GM20431 (cell line): ENCODE measurements at regions not wholly inside any gene's neighbourhood (a gene's known extent, or its start where the extent isn't known, plus 50 kb on each side); places are given as distances from the start of the nearest gene placed in this dataset.
"Not testable (repeated sequence)": the region's sequence is repeated elsewhere in the genome, so short reads cannot be mapped to it uniquely, and the experiment has no call there.

Experiments
- in situ Hi-C: fragments of 300-500 bp; cut with MseI, MboI; formaldehyde crosslinking; loops from one replicate; pipeline ENCODE4 v1.15.0; 2020; ENCODE audit warnings: low sequenced_read_pairs; ENCODE audit not compliant: unreplicated experiment

- in situ Hi-C loops: no loop called here
Measured at GRCh38 chr5:156191547-156191946, 135.4 kb upstream of the SGCD start.

DNA sequence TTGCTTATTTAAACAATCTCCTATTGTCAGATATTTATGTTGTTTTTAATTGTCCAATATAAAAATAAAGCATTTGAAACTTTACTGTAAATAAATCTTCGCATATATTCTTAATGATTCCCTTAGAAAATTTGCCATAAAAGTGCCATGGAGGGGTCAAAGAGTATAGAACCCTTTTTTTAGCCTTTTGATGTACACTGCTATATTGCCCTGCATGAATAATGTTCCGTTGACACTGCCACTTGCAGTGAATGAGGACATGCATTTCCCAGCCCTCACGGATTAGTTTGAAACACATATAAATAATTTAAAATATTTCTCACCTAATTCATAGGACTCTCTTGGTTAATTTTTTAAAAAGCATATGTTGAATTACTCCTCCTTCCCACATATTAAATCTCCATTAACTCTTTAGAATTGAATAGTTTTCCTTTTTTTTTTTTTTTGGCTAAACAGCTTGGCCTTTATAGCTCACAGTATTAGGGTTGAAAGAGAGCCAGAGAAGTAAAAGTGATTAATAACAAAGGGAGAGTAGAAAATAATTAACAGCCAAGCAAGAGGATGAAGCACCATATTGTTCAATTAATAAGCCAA lies 129.8 kb upstream of the SGCD start:
- in situ Hi-C loops: no loop called here

- in situ Hi-C loops: no loop called here
Measured at GRCh38 chr5:156199045-156199444, 127.9 kb upstream of the SGCD start.

GRCh38 chr5:156200938-156201787 lies 125.8 kb upstream of the SGCD start:
- in situ Hi-C loops: no loop called here

DNA sequence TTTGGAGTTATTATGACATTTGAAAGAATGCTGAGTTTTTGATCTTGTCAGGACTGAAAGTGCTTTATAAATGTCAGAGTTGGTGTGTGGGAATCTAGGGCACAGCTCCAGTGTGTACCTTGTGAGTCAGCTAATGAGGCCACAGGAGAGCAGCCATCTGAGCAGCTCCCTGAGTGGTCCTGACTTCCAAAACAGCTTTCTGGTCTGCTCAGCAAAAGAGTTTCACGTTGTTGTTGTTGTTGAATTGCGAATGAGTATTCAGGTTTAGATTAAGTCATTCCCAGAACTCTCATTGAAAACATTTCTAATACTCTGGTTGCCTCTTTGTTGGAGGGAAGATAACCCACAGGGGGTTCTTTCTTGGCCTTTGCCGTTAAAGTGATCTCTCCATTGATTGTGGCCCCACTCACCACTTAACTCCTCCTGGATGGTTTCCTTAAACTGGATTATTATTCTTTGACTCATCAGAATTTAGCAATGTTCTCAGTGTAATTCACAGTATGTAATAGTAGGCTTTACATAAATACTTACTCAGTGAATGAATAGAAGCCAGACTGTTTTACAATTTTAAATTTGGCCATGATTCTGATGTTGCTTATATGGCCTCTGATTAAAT lies 125.1 kb upstream of the SGCD start:
- in situ Hi-C loops: no loop called here

- in situ Hi-C loops: no loop called here
Measured at GRCh38 chr5:156208271-156208670, 118.7 kb upstream of the SGCD start.

- in situ Hi-C loops: no loop called here
Measured at GRCh38 chr5:156218367-156219158, 108.4 kb upstream of the SGCD start.

DNA sequence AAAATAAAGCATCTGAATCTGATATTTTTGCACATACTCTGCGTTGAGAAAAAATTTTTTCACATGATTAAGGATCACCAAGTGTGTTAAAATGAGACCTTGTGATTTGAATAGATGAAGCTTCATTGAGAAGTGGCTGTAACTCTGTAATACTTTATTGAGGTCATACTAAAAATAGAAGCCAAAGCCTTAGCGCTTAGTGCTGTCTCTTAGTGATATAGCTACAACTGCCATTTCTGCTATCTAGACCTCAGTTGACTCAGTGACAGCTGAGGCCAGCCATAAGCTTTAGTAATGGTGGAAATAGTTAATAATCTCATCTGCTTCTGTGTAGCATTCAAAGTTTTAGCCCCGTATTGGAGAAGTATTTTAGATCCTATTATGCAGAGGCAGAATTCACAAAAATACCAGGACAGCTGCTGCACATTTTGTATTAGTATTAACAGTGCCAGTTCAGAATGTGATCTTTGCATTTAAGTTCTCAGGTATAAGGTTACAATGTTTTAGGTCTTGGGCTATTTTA lies 107.4 kb upstream of the SGCD start:
- in situ Hi-C loops: no loop called here

- in situ Hi-C loops: no loop called here
Measured at GRCh38 chr5:156221816-156222215, 105.1 kb upstream of the SGCD start.

- in situ Hi-C loops: no loop called here
Measured at GRCh38 chr5:156223547-156223946, 103.4 kb upstream of the SGCD start.

DNA sequence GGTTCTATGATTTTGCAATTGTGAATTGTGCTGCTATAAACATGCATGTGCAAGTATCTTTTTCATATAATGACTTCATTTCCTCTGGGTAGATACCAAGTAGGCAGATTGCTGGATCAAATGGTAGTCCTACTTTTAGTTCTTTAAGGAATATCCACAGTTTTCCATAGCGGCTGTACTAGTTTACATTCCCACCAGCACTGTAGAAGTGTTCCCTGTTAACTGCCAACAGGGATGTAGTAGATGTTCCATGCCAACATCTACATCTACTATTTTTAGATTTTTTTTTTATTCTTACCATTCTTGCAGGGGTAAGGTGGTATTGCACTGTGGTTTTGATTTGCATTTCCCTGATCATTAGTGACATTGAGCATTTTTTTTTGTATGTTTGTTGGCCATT lies 100.5 kb upstream of the SGCD start:
- in situ Hi-C loops: not testable (repeated sequence)

GRCh38 chr5:156230887-156231286 lies 96.1 kb upstream of the SGCD start:
- in situ Hi-C loops: no loop called here

DNA sequence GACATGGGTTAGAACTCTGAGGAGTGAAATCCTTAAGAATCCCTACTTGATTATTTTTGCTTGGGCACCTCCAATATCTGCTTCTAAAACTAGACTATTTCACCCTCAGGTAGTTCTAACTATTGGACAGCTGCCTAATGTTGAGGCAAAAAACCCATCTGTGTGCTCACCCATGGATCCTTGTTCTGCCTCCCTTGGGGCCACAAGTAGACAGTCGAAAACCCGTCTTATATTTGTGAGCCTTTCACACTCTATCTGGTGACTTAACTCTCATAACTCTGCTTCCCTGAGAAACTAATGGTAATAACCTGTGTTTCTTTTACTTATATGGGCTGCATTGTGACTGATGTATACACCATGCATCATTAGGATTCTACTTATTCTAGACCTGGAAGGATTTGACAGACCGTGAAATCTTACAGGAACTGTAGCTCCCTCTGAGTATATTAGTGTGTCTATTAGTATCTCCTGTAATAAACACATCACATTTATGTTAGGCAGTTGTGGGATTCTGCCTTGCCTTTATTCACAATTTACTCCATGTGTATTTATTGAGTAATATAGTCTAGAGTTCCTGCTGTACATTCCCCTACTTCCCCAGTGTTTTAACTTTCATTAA lies 94.6 kb upstream of the SGCD start:
- in situ Hi-C loops: no loop called here

GRCh38 chr5:156237361-156237760 lies 89.6 kb upstream of the SGCD start:
- in situ Hi-C loops: no loop called here

DNA sequence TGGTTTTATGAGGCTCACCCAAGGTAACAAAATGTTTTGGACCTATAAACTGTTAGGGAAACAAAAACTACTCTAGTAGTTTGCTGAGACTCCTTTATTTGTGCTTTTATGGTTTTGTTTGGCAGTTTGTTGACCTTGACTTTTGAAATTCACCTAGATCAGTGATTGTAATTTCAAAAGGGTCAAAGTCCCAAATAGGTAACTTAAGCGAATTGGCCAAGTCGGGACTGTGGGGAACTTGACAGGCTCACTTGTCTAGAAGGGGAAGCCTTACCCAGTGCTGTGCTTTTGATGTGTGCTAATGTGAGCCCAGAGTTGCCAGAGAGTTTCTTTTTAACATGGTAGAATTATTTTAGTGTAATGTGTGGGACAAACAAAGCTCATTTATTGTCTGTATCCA lies 87.2 kb upstream of the SGCD start:
- in situ Hi-C loops: no loop called here

GRCh38 chr5:156240414-156240813 lies 86.5 kb upstream of the SGCD start:
- in situ Hi-C loops: no loop called here

- in situ Hi-C loops: no loop called here
Measured at GRCh38 chr5:156241266-156241665, 85.7 kb upstream of the SGCD start.

- in situ Hi-C loops: no loop called here
Measured at GRCh38 chr5:156245895-156246294, 81.1 kb upstream of the SGCD start.

DNA sequence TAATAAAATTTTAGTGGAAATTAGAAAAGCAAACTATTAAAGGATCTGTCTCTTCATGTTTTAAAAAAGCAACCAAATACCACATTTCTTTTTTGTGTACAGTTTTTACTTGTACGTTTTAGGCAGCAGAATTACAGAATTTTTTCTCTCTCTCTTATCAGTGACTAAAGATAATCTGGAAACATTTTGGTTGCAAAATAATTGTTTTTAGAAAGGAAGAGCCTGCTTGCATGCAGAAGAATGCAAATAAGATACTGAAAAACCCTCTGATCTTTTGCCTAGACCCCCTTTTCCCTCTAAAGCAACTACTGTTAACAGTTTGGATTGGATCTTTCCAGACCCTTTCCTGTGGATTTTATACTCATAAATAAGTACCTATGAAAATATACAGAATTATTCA lies 75.9 kb upstream of the SGCD start:
- in situ Hi-C loops: no loop called here

- in situ Hi-C loops: no loop called here
Measured at GRCh38 chr5:156253130-156253529, 73.8 kb upstream of the SGCD start.
